ENCODE measurements at regions not wholly inside any gene's neighbourhood (a gene's known extent, or its start where the extent isn't known, plus 50 kb on each side); places are given as distances from the start of the nearest gene placed in this dataset.
"Not testable (repeated sequence)": the region's sequence is repeated elsewhere in the genome, so short reads cannot be mapped to it uniquely, and the experiment has no call there.

- Histone ChIP-seq H3K9me3 (ENCODE audit: insufficient read depth, low read depth, low read length) (no peaks in the 10 kb centered on the region), H3K79me2 (ENCODE audit: insufficient read depth, low read length) (no peaks in the 10 kb centered on the region), H3K4me1 (ENCODE audit: insufficient read depth, low read length) (no peaks in the 10 kb centered on the region), H4K20me1 (ENCODE audit: insufficient read depth, low read length) (no peaks in the 10 kb centered on the region), H3K9ac (ENCODE audit: low read length) (no peak overlapping the region), H2AFZ (ENCODE audit: low read depth, low read length) (no peak overlapping the region), H3K27me3 (ENCODE audit: insufficient read depth, low read length) (peaks cover 2% of the 10 kb centered on the region), H3K36me3 (ENCODE audit: insufficient read depth, low read length) (no peaks in the 10 kb centered on the region), H3K4me3 (ENCODE audit: insufficient read depth, low read depth, low read length) (no peak overlapping the region), H3K27ac (ENCODE audit: low read depth, low read length) (no peak overlapping the region), H3K4me2 (ENCODE audit: low read length) (no peak overlapping the region)
- Mint-ChIP-seq H3K27me3 (ENCODE audit: low read depth, unreplicated experiment) (peaks cover 6% of the 10 kb centered on the region), H3K4me3 (ENCODE audit: unreplicated experiment) (no peak overlapping the region), H3K36me3 (ENCODE audit: low read depth, unreplicated experiment) (no peaks in the 10 kb centered on the region), H3K27ac (ENCODE audit: unreplicated experiment) (no peak overlapping the region), H3K4me1 (ENCODE audit: low read depth, unreplicated experiment) (no peaks in the 10 kb centered on the region), H3K9me3 (ENCODE audit: unreplicated experiment) (no peaks in the 10 kb centered on the region)
- TF ChIP-seq EZH2 (IDR thresholded peaks at IDR 0.05; ENCODE audit: insufficient read depth, low read length) = no peak
- TF ChIP-seq CTCF (IDR thresholded peaks at IDR 0.05; ENCODE audit: insufficient read depth, low read depth, low read length) = no peak
- FAIRE-seq (no peak), DNase-seq (ENCODE audit: low read depth) (no peak)
These were observed 75.2 kb upstream of the PRKX start for GRCh38 chrX:3788494-3789233.

- no peak overlapping the region for H3K27ac Mint-ChIP-seq (ENCODE audit: unreplicated experiment)
- H2AFZ ChIP-seq (ENCODE audit: low read depth, low read length) = no peak overlapping the region
- no peak overlapping the region for H3K4me2 ChIP-seq (ENCODE audit: low read length)
These were observed 74.4 kb upstream of the PRKX start for GRCh38 chrX:3787856-3788255.

GRCh38 chrX:3785822-3786221 is 72.4 kb upstream of the PRKX start:
- not testable (repeated sequence) for FAIRE-seq

More at GRCh38 chrX:3787856-3788255, 74.4 kb upstream of the PRKX start:
- Histone ChIP-seq H3K9ac (ENCODE audit: low read length) (no peak overlapping the region), H3K27me3 (ENCODE audit: insufficient read depth, low read length) (peaks cover 2% of the 10 kb centered on the region), H3K4me3 (ENCODE audit: insufficient read depth, low read depth, low read length) (no peak overlapping the region), H3K36me3 (ENCODE audit: insufficient read depth, low read length) (no peaks in the 10 kb centered on the region), H3K79me2 (ENCODE audit: insufficient read depth, low read length) (no peaks in the 10 kb centered on the region), H3K4me1 (ENCODE audit: insufficient read depth, low read length) (no peaks in the 10 kb centered on the region), H3K9me3 (ENCODE audit: insufficient read depth, low read depth, low read length) (no peaks in the 10 kb centered on the region), H3K27ac (ENCODE audit: low read depth, low read length) (no peak overlapping the region), H4K20me1 (ENCODE audit: insufficient read depth, low read length) (no peaks in the 10 kb centered on the region)
- FAIRE-seq = no peak
- Mint-ChIP-seq H3K4me3 (ENCODE audit: unreplicated experiment) (no peak overlapping the region), H3K4me1 (ENCODE audit: low read depth, unreplicated experiment) (no peaks in the 10 kb centered on the region), H3K27me3 (ENCODE audit: low read depth, unreplicated experiment) (peaks cover 6% of the 10 kb centered on the region), H3K9me3 (ENCODE audit: unreplicated experiment) (no peaks in the 10 kb centered on the region), H3K36me3 (ENCODE audit: low read depth, unreplicated experiment) (no peaks in the 10 kb centered on the region)
- TF ChIP-seq CTCF (IDR thresholded peaks at IDR 0.05; ENCODE audit: insufficient read depth, low read depth, low read length) (no peak), EZH2 (IDR thresholded peaks at IDR 0.05; ENCODE audit: insufficient read depth, low read length) (no peak)
- no peak for DNase-seq (ENCODE audit: low read depth)

More at GRCh38 chrX:3785822-3786221, 72.4 kb upstream of the PRKX start:
- not testable (repeated sequence) for H3K79me2 ChIP-seq (ENCODE audit: insufficient read depth, low read length); H3K27ac ChIP-seq (ENCODE audit: low read depth, low read length); H3K9me3 Mint-ChIP-seq (ENCODE audit: unreplicated experiment); H2AFZ ChIP-seq (ENCODE audit: low read depth, low read length); DNase-seq (ENCODE audit: low read depth); H4K20me1 ChIP-seq (ENCODE audit: insufficient read depth, low read length); H3K4me3 Mint-ChIP-seq (ENCODE audit: unreplicated experiment); H3K27me3 ChIP-seq (ENCODE audit: insufficient read depth, low read length); H3K4me3 ChIP-seq (ENCODE audit: insufficient read depth, low read depth, low read length); H3K9ac ChIP-seq (ENCODE audit: low read length); H3K27ac Mint-ChIP-seq (ENCODE audit: unreplicated experiment); H3K9me3 ChIP-seq (ENCODE audit: insufficient read depth, low read depth, low read length); H3K36me3 Mint-ChIP-seq (ENCODE audit: low read depth, unreplicated experiment); H3K4me2 ChIP-seq (ENCODE audit: low read length); H3K36me3 ChIP-seq (ENCODE audit: insufficient read depth, low read length); H3K27me3 Mint-ChIP-seq (ENCODE audit: low read depth, unreplicated experiment); H3K4me1 Mint-ChIP-seq (ENCODE audit: low read depth, unreplicated experiment); H3K4me1 ChIP-seq (ENCODE audit: insufficient read depth, low read length)

All from astrocyte (in vitro differentiated cells and primary cell).